DMS114 treated with DMSO at 0.1 percent for 48 hours (cell line): ENCODE measurements at regions not wholly inside any gene's neighbourhood (a gene's known extent, or its start where the extent isn't known, plus 50 kb on each side); places are given as distances from the start of the nearest gene placed in this dataset.

Experiments used
- DNase-seq: peaks from one replicate; lab custom pipeline; 2025; ENCODE audit not compliant: unreplicated experiment; lab: John Stamatoyannopoulos, UW

- no peak for DNase-seq
Observed at GRCh38 chr2:43057742-43058725, 168.4 kb downstream of the ZFP36L2 start.

DNA sequence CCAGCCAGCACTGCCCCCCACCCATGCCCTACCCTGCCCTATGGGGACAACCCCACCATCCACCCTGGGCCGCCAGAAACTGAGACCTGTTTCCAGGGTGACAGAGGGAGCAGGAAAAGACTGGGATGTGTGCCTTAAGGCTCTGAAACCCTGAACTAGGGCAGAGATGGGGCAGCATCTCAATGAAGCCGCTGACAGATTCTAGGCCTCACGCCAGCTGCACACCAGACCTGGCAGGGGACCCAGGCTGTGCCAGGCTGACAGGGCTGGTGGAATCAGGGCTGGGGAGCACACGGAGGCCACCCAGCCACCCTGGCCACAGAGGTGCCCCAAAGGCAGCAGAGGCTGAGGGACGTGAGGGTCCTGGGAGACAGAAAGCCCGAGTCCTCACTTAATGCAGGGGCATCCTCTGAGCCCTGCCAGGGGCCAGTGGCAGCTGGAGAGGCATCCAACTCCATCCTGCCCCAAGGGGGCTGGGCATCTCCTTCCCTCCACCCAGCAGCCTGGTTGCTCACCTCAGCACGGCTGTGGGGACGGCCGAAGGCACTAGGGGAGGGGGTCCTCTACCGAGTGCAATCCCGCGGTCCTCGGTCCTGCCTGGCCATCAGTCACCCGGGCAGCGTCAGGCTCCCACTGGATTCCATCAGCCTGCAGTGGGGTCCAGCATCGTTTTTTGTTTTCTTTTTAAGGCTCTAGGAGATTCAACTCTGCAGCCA is 169.2 kb downstream of the ZFP36L2 start:
- DNase-seq = no peak

- no peak for DNase-seq
Observed at GRCh38 chr2:43055985-43056384, 170.4 kb downstream of the ZFP36L2 start.

GRCh38 chr2:43055086-43055912 is 171.1 kb downstream of the ZFP36L2 start:
- DNase-seq = no peak

- no peak for DNase-seq
Observed at GRCh38 chr2:43054367-43054766, 172.0 kb downstream of the ZFP36L2 start.

- DNase-seq = no peak
Observed at GRCh38 chr2:43052944-43053306, 173.5 kb downstream of the ZFP36L2 start.

DNA sequence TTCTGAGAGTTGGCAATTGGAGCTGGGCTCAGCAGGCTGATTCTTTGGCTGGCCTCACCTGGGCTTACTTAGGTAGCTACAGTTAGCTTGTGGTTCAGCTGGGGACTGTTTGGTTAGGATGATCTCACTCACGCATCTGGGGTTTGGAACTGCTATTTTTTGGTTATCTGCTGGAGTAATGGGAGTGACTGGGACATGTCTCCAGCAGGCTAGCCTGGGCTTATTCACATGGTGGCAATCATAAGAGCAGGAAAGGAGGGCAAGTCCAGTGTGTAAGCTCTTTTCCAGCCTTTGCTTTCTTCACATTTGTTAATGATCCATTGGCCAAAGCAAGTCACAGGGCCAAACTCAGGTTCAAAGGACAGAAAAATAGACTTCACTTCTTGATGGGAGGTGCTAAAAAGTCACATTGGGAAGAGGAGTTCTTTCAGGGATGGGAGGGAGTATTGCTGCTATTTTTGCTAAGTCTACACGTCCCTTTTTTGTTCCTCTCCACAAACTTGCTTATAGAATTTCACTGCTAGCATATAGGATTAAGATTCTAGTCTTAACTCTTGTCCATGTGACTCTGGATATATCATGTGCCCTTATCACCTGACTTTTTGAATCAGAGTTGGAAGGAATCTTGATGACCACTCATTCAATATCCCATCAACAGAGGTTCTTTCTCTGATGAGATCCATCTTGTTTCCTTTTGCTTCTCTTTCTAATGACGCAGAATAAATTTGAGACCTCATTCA is 174.0 kb downstream of the ZFP36L2 start:
- no peak for DNase-seq

- DNase-seq = no peak
Observed at GRCh38 chr2:43051338-43051737, 175.1 kb downstream of the ZFP36L2 start.

DNA sequence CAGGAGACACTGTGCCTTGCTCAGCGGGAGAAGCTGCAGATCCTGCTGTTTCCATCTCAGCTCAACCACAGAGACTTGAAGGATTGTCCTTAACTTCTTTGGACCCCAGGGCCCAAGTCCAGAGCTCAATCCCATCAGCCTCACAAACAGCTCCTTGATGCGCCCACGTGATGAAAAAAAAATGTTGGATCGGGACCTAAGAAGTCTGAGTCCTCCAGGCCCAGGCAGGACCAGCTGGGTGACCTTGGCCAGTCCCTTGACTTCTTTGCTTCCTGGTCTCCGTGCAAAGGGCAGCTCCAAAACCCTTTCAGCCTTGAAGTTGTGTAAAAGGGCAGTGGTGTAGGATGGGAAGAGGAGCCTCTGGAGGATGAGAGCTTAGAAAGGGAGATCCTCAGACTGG is 175.5 kb downstream of the ZFP36L2 start:
- DNase-seq = no peak

GRCh38 chr2:43049836-43050801 is 176.3 kb downstream of the ZFP36L2 start:
- DNase-seq = no peak

- no peak for DNase-seq
Observed at GRCh38 chr2:43047187-43047780, 179.1 kb downstream of the ZFP36L2 start.

DNA sequence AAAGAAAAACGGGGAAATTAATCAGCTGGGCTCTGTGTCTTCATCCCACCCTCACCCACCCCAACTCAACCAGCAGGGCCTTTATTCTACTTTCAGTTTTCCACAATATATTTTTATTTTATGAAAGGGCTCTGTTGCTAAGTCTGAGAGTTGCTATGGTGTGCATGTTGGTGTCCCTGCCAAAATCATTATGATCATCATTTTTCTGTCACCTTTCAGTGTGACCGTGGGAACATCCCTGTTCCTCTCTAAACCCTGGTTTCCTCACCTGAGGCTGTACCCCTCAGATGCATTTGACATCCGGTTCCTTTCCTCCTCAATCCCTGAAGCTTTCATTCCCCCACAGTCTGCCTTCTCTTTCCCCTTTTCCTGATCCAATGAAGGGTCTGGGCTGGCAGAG is 180.5 kb downstream of the ZFP36L2 start:
- DNase-seq = no peak

DNA sequence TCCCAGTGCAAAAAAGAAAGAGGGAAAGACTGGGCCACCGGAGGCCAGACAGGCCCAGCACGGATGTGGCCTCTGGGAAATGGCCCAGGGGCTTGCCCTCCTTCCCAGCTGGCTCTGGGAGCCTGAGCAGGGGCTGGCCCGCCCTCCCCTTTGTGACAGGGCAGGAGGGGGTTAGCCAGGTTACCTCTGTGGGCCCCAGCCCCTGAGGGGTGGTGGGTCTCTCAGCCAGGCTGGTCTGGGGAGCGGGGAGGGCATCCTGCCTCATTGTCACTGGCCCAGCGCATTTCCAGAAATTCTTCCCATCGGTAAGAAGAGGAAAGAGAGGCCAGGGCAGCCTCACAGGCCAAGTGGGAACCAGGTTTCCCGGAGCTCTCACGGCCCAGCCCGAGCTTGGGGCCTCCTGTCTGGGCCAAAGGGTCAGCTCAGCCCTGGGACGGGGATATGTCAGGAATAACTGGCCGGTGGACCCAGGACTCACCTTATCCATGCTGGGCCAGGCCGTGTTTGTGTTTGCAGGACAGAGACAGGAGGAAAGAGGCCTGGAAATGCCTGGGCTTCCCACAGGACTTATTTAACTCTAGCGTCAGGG is 182.2 kb downstream of the ZFP36L2 start:
- no peak for DNase-seq

GRCh38 chr2:43043553-43043870 is 182.9 kb downstream of the ZFP36L2 start:
- no peak for DNase-seq

DNA sequence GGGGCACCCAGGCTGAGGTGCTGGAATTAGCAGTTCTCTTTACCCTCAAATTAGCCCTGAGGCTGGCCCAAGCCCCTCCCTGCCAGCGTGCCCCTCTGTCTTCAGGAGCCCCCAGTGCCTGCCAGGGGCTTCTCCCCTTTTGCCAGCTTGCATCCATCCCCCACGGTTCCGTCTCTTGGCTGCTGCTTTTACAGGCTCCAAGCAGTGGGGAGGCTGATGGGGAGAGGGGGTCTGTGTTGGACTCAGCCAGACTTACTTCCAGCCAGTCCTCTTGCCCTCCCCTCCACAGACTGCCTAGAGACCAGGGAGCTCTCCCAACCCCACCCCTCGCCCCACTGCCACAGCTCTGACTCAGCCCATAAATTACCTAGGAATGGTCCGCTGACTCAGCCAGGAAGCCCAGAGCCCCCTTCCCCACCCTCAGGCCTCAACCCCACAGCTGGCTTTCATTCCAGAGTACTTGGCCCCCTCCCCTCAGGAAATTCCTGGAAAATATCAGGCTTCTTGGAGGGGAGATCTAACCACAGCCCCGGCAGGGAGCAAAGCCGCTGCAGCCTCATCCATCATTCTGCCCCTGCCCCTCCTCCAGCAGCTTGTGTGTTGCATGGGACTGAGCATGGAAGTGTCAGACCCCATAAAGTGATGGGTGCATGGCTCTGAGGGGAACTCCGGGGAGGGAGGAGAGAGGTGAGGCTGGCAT is 184.6 kb downstream of the ZFP36L2 start:
- DNase-seq = no peak

GRCh38 chr2:43041173-43041591 is 185.2 kb downstream of the ZFP36L2 start:
- no peak for DNase-seq

DNA sequence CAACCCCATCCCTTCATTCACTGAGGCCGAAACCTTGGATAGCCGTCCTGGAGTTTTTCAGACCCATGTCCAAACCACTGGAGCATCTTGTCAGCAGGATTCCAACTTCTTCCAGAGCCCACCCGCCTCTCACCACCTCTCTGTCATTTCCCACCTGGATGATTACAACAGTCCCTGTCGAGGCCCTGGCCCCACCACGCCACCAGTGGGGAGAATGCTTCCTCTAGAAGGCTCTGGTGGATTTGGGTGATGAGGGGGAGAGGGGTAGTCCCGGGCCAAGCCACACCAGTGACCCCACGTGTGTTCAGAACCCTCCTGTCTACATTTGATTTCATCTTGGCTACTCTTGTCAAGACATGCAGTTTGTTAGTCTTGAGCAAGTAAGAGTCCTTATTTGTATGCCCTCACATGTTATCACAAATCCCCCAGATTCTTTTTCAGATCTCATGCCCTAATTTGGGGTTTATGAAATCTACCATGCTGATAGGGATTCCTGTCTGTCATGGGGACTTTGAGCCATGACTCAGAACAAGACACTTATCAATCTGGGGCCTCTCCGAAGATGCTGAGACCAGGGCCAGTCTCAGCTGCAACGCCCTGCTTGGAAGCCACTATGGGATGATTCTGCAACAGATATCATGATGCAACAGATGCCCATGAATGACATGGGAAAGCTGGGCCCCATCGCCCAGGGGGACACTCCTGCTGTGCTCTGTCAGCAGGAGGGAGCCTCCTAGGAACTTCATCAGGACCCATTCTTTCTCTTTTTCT is 186.1 kb downstream of the ZFP36L2 start:
- no peak for DNase-seq
